Neural progenitor cell (in vitro differentiated cells): ENCODE measurements at regions not wholly inside any gene's neighbourhood (a gene's known extent, or its start where the extent isn't known, plus 50 kb on each side); places are given as distances from the start of the nearest gene placed in this dataset. TPM values are rescaled to one million over a fixed set of nuclear protein-coding genes. Genes with fewer than 3 reads are reported as not detected.

Source experiments
- DNase-seq: peaks from one replicate; pipeline ENCODE4 v3.0.0-alpha.2; 2016; ENCODE audit warnings: low spot score
- H2AFZ ChIP-seq: fragments of 200-600 bp; sonication (generic); replicated peaks from 2 replicates; pipeline ENCODE4 v1.6.1; 2016; ENCODE audit warnings: antibody characterized with exemption
- H3F3A ChIP-seq: fragments of 200-600 bp; sonication (generic); 2 replicates; pipeline ENCODE4 v1.6.1; 2016; ENCODE audit warnings: antibody characterized with exemption, low read depth
- H3K27ac ChIP-seq: fragments of 200-600 bp; sonication (generic); 2 replicates; pipeline ENCODE4 v1.5.1; 2016; ENCODE audit warnings: mild to moderate bottlenecking
- H3K27me3 ChIP-seq: fragments of 200-600 bp; sonication (generic); 2 replicates; pipeline ENCODE4 v1.6.1; 2016; ENCODE audit warnings: mild to moderate bottlenecking, moderate library complexity
- H3K36me3 ChIP-seq: fragments of 200-600 bp; sonication (generic); 2 replicates; pipeline ENCODE4 v1.5.1; 2016
- H3K4me1 ChIP-seq: fragments of 200-600 bp; sonication (generic); 2 replicates; pipeline ENCODE4 v1.6.1; 2016; ENCODE audit warnings: mixed run types
- H3K4me2 ChIP-seq: fragments of 200-600 bp; sonication (generic); 2 replicates; pipeline ENCODE4 v1.6.1; 2016
- H3K4me3 ChIP-seq: fragments of 200-600 bp; sonication (generic); 2 replicates; pipeline ENCODE4 v1.5.1; 2016
- H3K79me2 ChIP-seq: fragments of 200-600 bp; sonication (generic); 2 replicates; pipeline ENCODE4 v1.6.1; 2016; ENCODE audit warnings: low read depth
- H3K9ac ChIP-seq: fragments of 200-600 bp; sonication (generic); 2 replicates; pipeline ENCODE4 v1.6.1; 2016
- H3K9me3 ChIP-seq: fragments of 200-600 bp; sonication (generic); 2 replicates; pipeline ENCODE4 v1.5.1; 2016; ENCODE audit warnings: low read depth
- H4K20me1 ChIP-seq: fragments of 200-600 bp; sonication (generic); 2 replicates; pipeline ENCODE4 v1.6.1; 2016; ENCODE audit warnings: low read depth
- H3K27ac Mint-ChIP-seq: 3 replicates; pipeline ENCODE4 v1.8.0; 2021; ENCODE audit warnings: mixed read lengths
- H3K27me3 Mint-ChIP-seq: 2 replicates; pipeline ENCODE4 v1.8.0; 2022; ENCODE audit warnings: low read depth, mild to moderate bottlenecking, inconsistent platforms, moderate library complexity, mixed read lengths; ENCODE audit not compliant: insufficient read depth
- H3K36me3 Mint-ChIP-seq: 3 replicates; pipeline ENCODE4 v1.8.0; 2021; ENCODE audit warnings: mixed read lengths
- H3K4me1 Mint-ChIP-seq: 3 replicates; pipeline ENCODE4 v1.8.0; 2021; ENCODE audit warnings: mixed read lengths
- H3K4me3 Mint-ChIP-seq: 3 replicates; pipeline ENCODE4 v1.8.0; 2021; ENCODE audit warnings: mild to moderate bottlenecking, moderate library complexity, mixed read lengths
- H3K9me3 Mint-ChIP-seq: 3 replicates; pipeline ENCODE4 v1.8.0; 2020; ENCODE audit warnings: mixed read lengths
- CTCF ChIP-seq: fragments of 200-600 bp; sonication (generic); IDR thresholded peaks from 2 replicates; pipeline ENCODE4 v1.5.1; 2017; ENCODE audit warnings: antibody characterized with exemption, mild to moderate bottlenecking
- EZH2 ChIP-seq: fragments of 200-600 bp; sonication (generic); IDR thresholded peaks from 2 replicates; pipeline ENCODE4 v1.6.1; 2017; ENCODE audit warnings: antibody characterized with exemption, mild to moderate bottlenecking, moderate library complexity
- EZH2phosphoT487 ChIP-seq: fragments of 200-600 bp; sonication (generic); IDR thresholded peaks from 2 replicates; pipeline ENCODE4 v1.6.1; 2017; ENCODE audit warnings: antibody characterized with exemption
- small RNA-seq: library from RNA; depleted of rRNA; stranded (forward); fragments of <200 nt; gene quantifications from one replicate; pipeline ENCODE3, GENCODE V24; 2015

- H3K27ac Mint-ChIP-seq, result no peak overlapping the region
- H3K27me3 Mint-ChIP-seq, result no peaks in the 10 kb centered on the region
- TF ChIP-seq EZH2 (no peak), EZH2phosphoT487 (no peak), CTCF (no peak)
- Histone ChIP-seq H3K4me2 (no peak overlapping the region), H3K27ac (no peak overlapping the region), H3F3A (no peaks in the 10 kb centered on the region), H3K36me3 (no peaks in the 10 kb centered on the region), H4K20me1 (no peaks in the 10 kb centered on the region), H3K79me2 (no peaks in the 10 kb centered on the region), H3K4me3 (no peak overlapping the region), H3K4me1 (no peaks in the 10 kb centered on the region), H2AFZ (no peak overlapping the region), H3K27me3 (no peaks in the 10 kb centered on the region), H3K9me3 (no peaks in the 10 kb centered on the region), H3K9ac (no peak overlapping the region)
- H3K36me3 Mint-ChIP-seq, result no peaks in the 10 kb centered on the region
- DNase-seq, result no peak
- peaks cover 8% of the 10 kb centered on the region for H3K4me1 Mint-ChIP-seq
- H3K4me3 Mint-ChIP-seq, result no peak overlapping the region
- H3K9me3 Mint-ChIP-seq, result no peaks in the 10 kb centered on the region
Measured at GRCh38 chr6:79301290-79301689, 66.8 kb upstream of the HMGN3 start.

- Mint-ChIP-seq H3K36me3 (no peaks in the 10 kb centered on the region), H3K27ac (no peak overlapping the region), H3K4me3 (no peak overlapping the region), H3K27me3 (peaks cover 2% of the 10 kb centered on the region), H3K4me1 (peaks cover under 1% of the 10 kb centered on the region), H3K9me3 (no peaks in the 10 kb centered on the region)
- H4K20me1 ChIP-seq, result no peaks in the 10 kb centered on the region
- no peak for DNase-seq
- no peak overlapping the region for H3K27ac ChIP-seq
- no peaks in the 10 kb centered on the region for H3F3A ChIP-seq
- no peaks in the 10 kb centered on the region for H3K36me3 ChIP-seq
- H3K9me3 ChIP-seq, result no peaks in the 10 kb centered on the region
- no peak for TF ChIP-seq EZH2
- TF ChIP-seq EZH2phosphoT487, result no peak
- no peak for TF ChIP-seq CTCF
- no peak overlapping the region for H2AFZ ChIP-seq
- H3K4me2 ChIP-seq, result no peak overlapping the region
- no peak overlapping the region for H3K4me3 ChIP-seq
- H3K4me1 ChIP-seq, result no peaks in the 10 kb centered on the region
- no peaks in the 10 kb centered on the region for H3K27me3 ChIP-seq
- no peaks in the 10 kb centered on the region for H3K79me2 ChIP-seq
- H3K9ac ChIP-seq, result no peak overlapping the region
Measured at GRCh38 chr6:79296211-79296610, 61.7 kb upstream of the HMGN3 start.

Small RNAs in the stretch of these regions (small RNA-seq; reads per million reads assigned to genes)
- gene AL078601.1 (not detected), gene RF00019 (not detected)
